H1 (cell line): ENCODE measurements at regions not wholly inside any gene's neighbourhood (a gene's known extent, or its start where the extent isn't known, plus 50 kb on each side); places are given as distances from the start of the nearest gene placed in this dataset.

Experiments
- CTCF ChIP-seq, 3 experiments: IDR thresholded peaks; 1 replicate in 2 of 3; 2 replicates in 1 of 3; pipeline versions ENCODE4 v1.5.1 to v1.6.1; 2011; ENCODE audit warnings: low read length in 3 of 3, mild to moderate bottlenecking in 3 of 3, inconsistent platforms in 2 of 3, low read depth in 1 of 3, moderate library complexity in 1 of 3; ENCODE audit not compliant: insufficient read depth in 1 of 3; ENCODE audit errors: control extremely low read depth in 1 of 3
- POLR2A ChIP-seq, 2 experiments: IDR thresholded peaks; 1 replicate in 1 of 2; 2 replicates in 1 of 2; pipeline ENCODE4 v1.6.1; 2011; ENCODE audit warnings: low read depth in 2 of 2, low read length in 2 of 2, mild to moderate bottlenecking in 2 of 2; ENCODE audit errors: control extremely low read depth in 1 of 2
- POLR2AphosphoS5 ChIP-seq: IDR thresholded peaks from 2 replicates; pipeline ENCODE4 v1.6.1; 2011; ENCODE audit warnings: low read depth, low read length
- RAD21 ChIP-seq, 2 experiments: IDR thresholded peaks in 1 of 2; conservative IDR thresholded peaks in 1 of 2; 2 replicates each; pipeline ENCODE4 v1.6.1; 2011; ENCODE audit warnings: low read depth in 2 of 2, low read length in 2 of 2, improper control_type of control experiment in 1 of 2, inconsistent platforms in 1 of 2, mild to moderate bottlenecking in 1 of 2, moderate library complexity in 1 of 2
- ZNF274 ChIP-seq: IDR thresholded peaks from 2 replicates; pipeline ENCODE4 v1.7.0; 2012; ENCODE audit warnings: low read length, borderline replicate concordance; ENCODE audit errors: extremely low read depth
- TF ChIP-seq, protein P1 (sequence below): IDR thresholded peaks from 2 replicates; pipeline ENCODE4 v1.6.1; 2012; ENCODE audit warnings: low read length, inconsistent platforms

DNA sequence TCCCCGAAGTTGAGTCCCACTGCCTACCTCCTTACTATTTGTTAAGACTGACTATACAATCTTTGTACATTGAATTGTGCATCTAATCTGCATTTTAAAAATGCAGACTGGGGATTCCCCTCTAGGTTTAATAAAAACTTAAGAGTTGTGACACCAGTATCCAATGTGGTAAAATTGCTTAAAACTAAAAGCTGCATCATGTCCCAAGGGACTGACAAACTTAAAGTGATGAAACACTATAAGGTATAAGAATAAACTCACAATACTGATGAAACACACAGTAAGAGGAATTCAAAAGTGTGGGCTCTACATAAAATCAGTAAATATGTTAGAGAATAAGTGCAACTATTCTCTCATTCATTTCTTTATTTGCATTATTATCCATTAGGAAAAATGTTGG, 1905.1 kb downstream of the MAT2B start:
- TF ChIP-seq, protein P1, sequence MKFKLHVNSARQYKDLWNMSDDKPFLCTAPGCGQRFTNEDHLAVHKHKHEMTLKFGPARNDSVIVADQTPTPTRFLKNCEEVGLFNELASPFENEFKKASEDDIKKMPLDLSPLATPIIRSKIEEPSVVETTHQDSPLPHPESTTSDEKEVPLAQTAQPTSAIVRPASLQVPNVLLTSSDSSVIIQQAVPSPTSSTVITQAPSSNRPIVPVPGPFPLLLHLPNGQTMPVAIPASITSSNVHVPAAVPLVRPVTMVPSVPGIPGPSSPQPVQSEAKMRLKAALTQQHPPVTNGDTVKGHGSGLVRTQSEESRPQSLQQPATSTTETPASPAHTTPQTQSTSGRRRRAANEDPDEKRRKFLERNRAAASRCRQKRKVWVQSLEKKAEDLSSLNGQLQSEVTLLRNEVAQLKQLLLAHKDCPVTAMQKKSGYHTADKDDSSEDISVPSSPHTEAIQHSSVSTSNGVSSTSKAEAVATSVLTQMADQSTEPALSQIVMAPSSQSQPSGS, result no peak
- TF ChIP-seq RAD21 (IDR thresholded peaks at IDR 0.05 in 1 of 2, conservative IDR thresholded peaks at IDR 0.05 in 1 of 2; ENCODE audit: low read depth in 2 of 2, low read length in 2 of 2), result no peak
- TF ChIP-seq POLR2AphosphoS5, result no peak
- TF ChIP-seq CTCF (IDR thresholded peaks at IDR 0.05; ENCODE audit: control extremely low read depth in 1 of 3, insufficient read depth in 1 of 3, low read depth in 1 of 3, low read length in 3 of 3), result no peak
- no peak for TF ChIP-seq ZNF274
- TF ChIP-seq POLR2A (IDR thresholded peaks at IDR 0.05; ENCODE audit: control extremely low read depth in 1 of 2, low read depth in 2 of 2, low read length in 2 of 2), result no peak
